PC-3 (cell line): ENCODE measurements at regions not wholly inside any gene's neighbourhood (a gene's known extent, or its start where the extent isn't known, plus 50 kb on each side); places are given as distances from the start of the nearest gene placed in this dataset.

Experiments
- EZH2 ChIP-seq: fragments of 300-600 bp; sonication (generic); IDR thresholded peaks from one replicate; pipeline ENCODE4 v1.6.1; 2017; ENCODE audit warnings: antibody characterized with exemption, mild to moderate bottlenecking, low read length; ENCODE audit not compliant: unreplicated experiment
- EZH2phosphoT487 ChIP-seq: fragments of 300-600 bp; sonication (generic); IDR thresholded peaks from 2 replicates; pipeline ENCODE4 v1.6.1; 2018; ENCODE audit warnings: mild to moderate bottlenecking, antibody characterized with exemption, low read length, borderline replicate concordance
- TF ChIP-seq, protein P1 (sequence below): fragments of 300-600 bp; sonication (generic); conservative IDR thresholded peaks from 2 replicates; pipeline ENCODE4 v1.5.1; 2017; ENCODE audit warnings: antibody characterized with exemption, low read depth, mild to moderate bottlenecking, low read length

DNA sequence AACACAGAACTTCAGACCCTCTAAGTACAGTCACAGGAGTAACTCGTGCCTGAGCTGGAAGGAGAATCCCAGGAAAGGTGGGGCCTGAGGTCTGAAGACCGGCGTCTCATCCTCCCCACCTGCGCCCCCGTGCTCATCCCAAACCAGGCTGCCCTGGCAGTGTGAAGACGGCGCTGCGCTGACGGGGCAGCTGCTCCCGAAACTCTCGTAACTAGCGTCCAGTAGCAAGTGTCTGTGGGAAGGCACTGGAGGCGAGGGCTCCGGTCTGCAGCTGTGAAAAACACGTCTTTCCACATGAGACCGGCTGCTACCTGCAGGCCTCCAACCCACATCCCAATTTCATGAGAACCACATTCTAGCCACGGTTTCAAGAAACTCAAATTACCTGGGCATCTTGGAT is 136.6 kb upstream of the RNF32 start:
- TF ChIP-seq, protein P1, sequence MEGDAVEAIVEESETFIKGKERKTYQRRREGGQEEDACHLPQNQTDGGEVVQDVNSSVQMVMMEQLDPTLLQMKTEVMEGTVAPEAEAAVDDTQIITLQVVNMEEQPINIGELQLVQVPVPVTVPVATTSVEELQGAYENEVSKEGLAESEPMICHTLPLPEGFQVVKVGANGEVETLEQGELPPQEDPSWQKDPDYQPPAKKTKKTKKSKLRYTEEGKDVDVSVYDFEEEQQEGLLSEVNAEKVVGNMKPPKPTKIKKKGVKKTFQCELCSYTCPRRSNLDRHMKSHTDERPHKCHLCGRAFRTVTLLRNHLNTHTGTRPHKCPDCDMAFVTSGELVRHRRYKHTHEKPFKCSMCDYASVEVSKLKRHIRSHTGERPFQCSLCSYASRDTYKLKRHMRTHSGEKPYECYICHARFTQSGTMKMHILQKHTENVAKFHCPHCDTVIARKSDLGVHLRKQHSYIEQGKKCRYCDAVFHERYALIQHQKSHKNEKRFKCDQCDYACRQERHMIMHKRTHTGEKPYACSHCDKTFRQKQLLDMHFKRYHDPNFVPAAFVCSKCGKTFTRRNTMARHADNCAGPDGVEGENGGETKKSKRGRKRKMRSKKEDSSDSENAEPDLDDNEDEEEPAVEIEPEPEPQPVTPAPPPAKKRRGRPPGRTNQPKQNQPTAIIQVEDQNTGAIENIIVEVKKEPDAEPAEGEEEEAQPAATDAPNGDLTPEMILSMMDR = no peak
- TF ChIP-seq EZH2 = no peak
- TF ChIP-seq EZH2phosphoT487 = no peak
